ENCODE measurements at regions not wholly inside any gene's neighbourhood (a gene's known extent, or its start where the extent isn't known, plus 50 kb on each side); places are given as distances from the start of the nearest gene placed in this dataset.

GRCh38 chr16:63530974-63531373 lies 1494.7 kb upstream of the CDH8 start:
- H3K36me3 Mint-ChIP-seq = no peaks in the 10 kb centered on the region
- no peaks in the 10 kb centered on the region for H3K36me3 ChIP-seq (ENCODE audit: control insufficient read depth, insufficient read depth, low read length)
- no peak for ATAC-seq
- no peaks in the 10 kb centered on the region for H3K4me1 Mint-ChIP-seq
- no peak for DNase-seq
- H3K9me3 Mint-ChIP-seq = peaks cover 17 to 24% of the 10 kb centered on the region in 2 donors
- no peaks in the 10 kb centered on the region for H3K4me1 ChIP-seq (ENCODE audit: control insufficient read depth, insufficient read depth, low read length)
- no peak overlapping the region for H3K27ac Mint-ChIP-seq
- no peak overlapping the region for H3K27ac ChIP-seq (ENCODE audit: low read length)
- no peaks in the 10 kb centered on the region for H3K27me3 ChIP-seq (ENCODE audit: control insufficient read depth, insufficient read depth, low read length)
- H3K4me3 ChIP-seq (ENCODE audit: low read length) = no peak overlapping the region
- TF ChIP-seq CTCF (IDR thresholded peaks at IDR 0.05) = no peak
- intact Hi-C loops (cut with micrococcal nuclease) = no loop called here
- H3K9me3 ChIP-seq (ENCODE audit: control insufficient read depth, insufficient read depth, low read length) = peaks cover 5% of the 10 kb centered on the region
- H3K27me3 Mint-ChIP-seq (ENCODE audit: low read depth in 2 of 2) = no peaks in the 10 kb centered on the region
- H3K4me3 Mint-ChIP-seq = no peak overlapping the region
- 81% methylated on average over 3 of the region's 4 CpGs for WGBS (ENCODE audit: insufficient coverage)

GRCh38 chr16:63530208-63530607 lies 1494.0 kb upstream of the CDH8 start:
- Histone ChIP-seq H3K27me3 (ENCODE audit: control insufficient read depth, insufficient read depth, low read length) (no peaks in the 10 kb centered on the region), H3K27ac (ENCODE audit: low read length) (no peak overlapping the region), H3K36me3 (ENCODE audit: control insufficient read depth, insufficient read depth, low read length) (no peaks in the 10 kb centered on the region), H3K9me3 (ENCODE audit: control insufficient read depth, insufficient read depth, low read length) (peaks cover 5% of the 10 kb centered on the region), H3K4me1 (ENCODE audit: control insufficient read depth, insufficient read depth, low read length) (no peaks in the 10 kb centered on the region), H3K4me3 (ENCODE audit: low read length) (no peak overlapping the region)
- H3K36me3 Mint-ChIP-seq = no peaks in the 10 kb centered on the region
- ATAC-seq (no peak), DNase-seq (no peak)
- peaks cover 15 to 24% of the 10 kb centered on the region in 2 donors for H3K9me3 Mint-ChIP-seq
- no peak overlapping the region for H3K4me3 Mint-ChIP-seq
- TF ChIP-seq CTCF (IDR thresholded peaks at IDR 0.05) = no peak
- WGBS (ENCODE audit: insufficient coverage) = no CpG with 5 or more reads among the region's 2 CpGs
- H3K27ac Mint-ChIP-seq = no peak overlapping the region
- H3K4me1 Mint-ChIP-seq = no peaks in the 10 kb centered on the region
- H3K27me3 Mint-ChIP-seq (ENCODE audit: low read depth in 2 of 2) = no peaks in the 10 kb centered on the region
- intact Hi-C loops (cut with micrococcal nuclease) = no loop called here

GRCh38 chr16:63527404-63527803 lies 1491.2 kb upstream of the CDH8 start:
- H3K4me3 ChIP-seq (ENCODE audit: low read length) = no peak overlapping the region
- no peaks in the 10 kb centered on the region for H3K36me3 ChIP-seq (ENCODE audit: control insufficient read depth, insufficient read depth, low read length)
- intact Hi-C loops (cut with micrococcal nuclease) = no loop called here
- H3K36me3 Mint-ChIP-seq = no peaks in the 10 kb centered on the region
- no peak overlapping the region for H3K27ac Mint-ChIP-seq
- no peak for DNase-seq
- no peak overlapping the region for H3K4me3 Mint-ChIP-seq
- no peaks in the 10 kb centered on the region for H3K4me1 Mint-ChIP-seq
- no peaks in the 10 kb centered on the region for H3K27me3 Mint-ChIP-seq (ENCODE audit: low read depth in 2 of 2)
- no peaks in the 10 kb centered on the region for H3K27me3 ChIP-seq (ENCODE audit: control insufficient read depth, insufficient read depth, low read length)
- H3K9me3 ChIP-seq (ENCODE audit: control insufficient read depth, insufficient read depth, low read length) = peaks cover 7% of the 10 kb centered on the region
- no peaks in the 10 kb centered on the region for H3K4me1 ChIP-seq (ENCODE audit: control insufficient read depth, insufficient read depth, low read length)
- peaks cover 15 to 20% of the 10 kb centered on the region in 2 donors for H3K9me3 Mint-ChIP-seq
- 85% methylated on average over 2 of the region's 3 CpGs for WGBS (ENCODE audit: insufficient coverage)
- no peak overlapping the region for H3K27ac ChIP-seq (ENCODE audit: low read length)
- no peak for TF ChIP-seq CTCF (IDR thresholded peaks at IDR 0.05)
- no peak for ATAC-seq

- H3K36me3 Mint-ChIP-seq = no peaks in the 10 kb centered on the region
- Histone ChIP-seq H3K4me1 (ENCODE audit: control insufficient read depth, insufficient read depth, low read length) (no peaks in the 10 kb centered on the region), H3K4me3 (ENCODE audit: low read length) (no peak overlapping the region), H3K27me3 (ENCODE audit: control insufficient read depth, insufficient read depth, low read length) (no peaks in the 10 kb centered on the region), H3K36me3 (ENCODE audit: control insufficient read depth, insufficient read depth, low read length) (no peaks in the 10 kb centered on the region), H3K27ac (ENCODE audit: low read length) (no peak overlapping the region), H3K9me3 (ENCODE audit: control insufficient read depth, insufficient read depth, low read length) (no peaks in the 10 kb centered on the region)
- ATAC-seq = no peak
- H3K27me3 Mint-ChIP-seq (ENCODE audit: low read depth in 2 of 2) = no peaks in the 10 kb centered on the region
- intact Hi-C loops (cut with micrococcal nuclease) = no loop called here
- H3K9me3 Mint-ChIP-seq = peaks cover 0 to 10% of the 10 kb centered on the region in 2 donors
- H3K27ac Mint-ChIP-seq = no peak overlapping the region
- H3K4me1 Mint-ChIP-seq = no peaks in the 10 kb centered on the region
- H3K4me3 Mint-ChIP-seq = no peak overlapping the region
- WGBS (ENCODE audit: insufficient coverage) = 91% methylated on average over 3 of the region's 4 CpGs
- DNase-seq = no peak
- TF ChIP-seq CTCF (IDR thresholded peaks at IDR 0.05) = no peak
These were observed 1480.2 kb upstream of the CDH8 start for GRCh38 chr16:63516394-63516793.

All from natural killer cell (primary cell).